Liver (tissue), 7 donors: ENCODE measurements at regions not wholly inside any gene's neighbourhood (a gene's known extent, or its start where the extent isn't known, plus 50 kb on each side); places are given as distances from the start of the nearest gene placed in this dataset.

Experiments used
- DNase-seq: peaks from one replicate; pipeline ENCODE4 v3.0.0-alpha.2; 2017; ENCODE audit warnings: low spot score
- H3K27ac ChIP-seq, 2 donors: one replicate each; pipeline ENCODE4 v1.7.0; 2013; ENCODE audit warnings: inconsistent platforms in 2 of 2, low read length in 2 of 2, control low read depth in 1 of 2, low read depth in 1 of 2, mild to moderate bottlenecking in 1 of 2
- H3K27me3 ChIP-seq, 4 donors: one replicate each; pipeline versions ENCODE4 v1.6.1 to v1.7.0; 2013; ENCODE audit warnings: low read length in 3 of 4, inconsistent platforms in 1 of 4, mild to moderate bottlenecking in 1 of 4, moderate library complexity in 1 of 4; ENCODE audit not compliant: control insufficient read depth in 4 of 4, insufficient read depth in 4 of 4
- H3K36me3 ChIP-seq, 4 donors: one replicate each; pipeline versions ENCODE4 v1.6.1 to v1.7.0; 2013; ENCODE audit warnings: low read length in 3 of 4, mild to moderate bottlenecking in 3 of 4, low read depth in 1 of 4, moderate library complexity in 1 of 4; ENCODE audit not compliant: control insufficient read depth in 4 of 4, insufficient read depth in 3 of 4
- H3K4me1 ChIP-seq, 4 donors: one replicate each; pipeline versions ENCODE4 v1.6.1 to v1.7.0; 2013; ENCODE audit warnings: low read length in 3 of 4, mild to moderate bottlenecking in 3 of 4, moderate library complexity in 1 of 4; ENCODE audit not compliant: control insufficient read depth in 4 of 4, insufficient read depth in 4 of 4
- H3K4me3 ChIP-seq, 3 donors: one replicate each; pipeline versions ENCODE4 v1.6.1 to v1.7.0; 2013; ENCODE audit warnings: low read length in 3 of 3, control low read depth in 1 of 3, low read depth in 1 of 3, mild to moderate bottlenecking in 1 of 3
- H3K9ac ChIP-seq, 2 donors: one replicate each; pipeline ENCODE4 v1.7.0; 2013; ENCODE audit warnings: low read length in 2 of 2, mild to moderate bottlenecking in 2 of 2, moderate library complexity in 2 of 2, control low read depth in 1 of 2, low read depth in 1 of 2
- H3K9me3 ChIP-seq, 4 donors: one replicate each; pipeline versions ENCODE4 v1.6.1 to v1.7.0; 2013; ENCODE audit warnings: low read length in 3 of 4; ENCODE audit not compliant: control insufficient read depth in 4 of 4
- EGR1 ChIP-seq, 2 donors: IDR thresholded peaks; 2 replicates each; pipeline ENCODE4 v1.6.1; 2016 to 2018; ENCODE audit warnings: antibody characterized with exemption in 2 of 2, low read depth in 2 of 2
- FOXA1 ChIP-seq: IDR thresholded peaks from 2 replicates; pipeline ENCODE4 v1.6.1; 2016; ENCODE audit warnings: antibody characterized with exemption
- GABPA ChIP-seq, 2 donors: IDR thresholded peaks in 1 of 2; conservative IDR thresholded peaks in 1 of 2; 2 replicates each; pipeline ENCODE4 v1.6.1; 2016; ENCODE audit warnings: antibody characterized with exemption in 2 of 2, mild to moderate bottlenecking in 1 of 2, moderate library complexity in 1 of 2
- HNF4A ChIP-seq, 2 donors: conservative IDR thresholded peaks; 2 replicates each; pipeline ENCODE4 v1.6.1; 2016; ENCODE audit warnings: antibody characterized with exemption in 2 of 2, mild to moderate bottlenecking in 2 of 2
- HNF4G ChIP-seq: IDR thresholded peaks from 2 replicates; pipeline ENCODE4 v1.6.1; 2016; ENCODE audit warnings: antibody characterized with exemption
- JUND ChIP-seq, 2 donors: IDR thresholded peaks; 2 replicates each; pipeline ENCODE4 v1.6.1; 2016; ENCODE audit warnings: antibody characterized with exemption in 2 of 2
- NR2F2 ChIP-seq: IDR thresholded peaks from 2 replicates; pipeline ENCODE4 v1.6.1; 2016; ENCODE audit warnings: antibody characterized with exemption
- RAD21 ChIP-seq, 2 donors: IDR thresholded peaks; 2 replicates each; pipeline ENCODE4 v1.6.1; 2016; ENCODE audit warnings: antibody characterized with exemption in 2 of 2, mild to moderate bottlenecking in 2 of 2
- SP1 ChIP-seq: IDR thresholded peaks from 2 replicates; pipeline ENCODE4 v1.6.1; 2018; ENCODE audit warnings: antibody characterized with exemption, mild to moderate bottlenecking
- TAF1 ChIP-seq: conservative IDR thresholded peaks from 2 replicates; pipeline ENCODE4 v1.6.1; 2016; ENCODE audit warnings: antibody characterized with exemption, mild to moderate bottlenecking
- WGBS: extraction: QIAGEN DNeasy Blood & Tissue Kit; methylation state at CpG from one replicate; pipeline ENCODE4 v1.1.7; 2013; 5-methylcytosine and 5-hydroxymethylcytosine counted together
- TF ChIP-seq, protein P1 (sequence below): IDR thresholded peaks from 2 replicates; pipeline ENCODE4 v1.6.1; 2016; ENCODE audit warnings: antibody characterized with exemption
- TF ChIP-seq, protein P2 (sequence below): IDR thresholded peaks from 2 replicates; pipeline ENCODE4 v1.6.1; 2016; ENCODE audit warnings: antibody characterized with exemption, mild to moderate bottlenecking
- TF ChIP-seq, protein P3 (sequence below): IDR thresholded peaks from 2 replicates; pipeline ENCODE4 v1.6.1; 2016; ENCODE audit warnings: antibody characterized with exemption
- TF ChIP-seq, protein P4 (sequence below): IDR thresholded peaks from 2 replicates; pipeline ENCODE4 v1.6.1; 2016; ENCODE audit warnings: antibody characterized with exemption
- donor health status: healthy.
- donor health status: healthy.
- donor health status: healthy.
- donor health status: healthy.

DNA sequence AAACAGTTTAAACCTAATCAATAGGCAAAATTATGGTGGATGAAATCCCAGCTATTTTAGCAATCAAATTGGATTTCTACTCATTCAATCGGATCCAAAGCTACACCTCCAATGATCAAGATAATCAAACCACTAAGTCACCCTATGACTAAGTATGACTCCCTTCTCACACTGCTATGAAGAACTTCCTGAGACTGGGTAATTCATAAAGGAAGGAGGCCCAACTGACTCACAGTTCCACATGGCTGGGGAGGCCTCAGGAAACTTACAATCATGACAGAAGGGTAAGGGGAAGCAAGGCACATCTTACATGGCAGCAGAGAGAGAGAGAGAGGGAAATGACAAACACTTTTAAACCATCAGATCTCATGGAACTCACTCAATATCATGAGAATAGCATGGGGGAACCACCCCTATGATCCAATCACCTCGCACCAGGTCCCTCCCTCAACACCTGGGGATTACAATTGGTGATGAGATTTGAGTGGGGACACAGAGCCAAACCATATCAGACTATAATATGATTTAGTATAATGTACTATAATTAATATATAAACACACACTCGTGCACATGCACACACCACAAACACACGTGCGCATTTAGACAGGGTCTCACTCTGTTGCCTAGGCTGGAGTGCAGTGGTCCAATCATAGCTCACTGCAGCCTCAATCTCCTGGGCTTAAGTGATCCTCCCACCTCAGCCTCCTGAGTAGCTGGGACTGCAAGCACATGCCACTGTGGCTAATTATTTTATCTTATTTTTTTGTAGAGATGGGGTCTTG lies 213.6 kb upstream of the FOXK1 start (continued):
- TF ChIP-seq, protein P1, sequence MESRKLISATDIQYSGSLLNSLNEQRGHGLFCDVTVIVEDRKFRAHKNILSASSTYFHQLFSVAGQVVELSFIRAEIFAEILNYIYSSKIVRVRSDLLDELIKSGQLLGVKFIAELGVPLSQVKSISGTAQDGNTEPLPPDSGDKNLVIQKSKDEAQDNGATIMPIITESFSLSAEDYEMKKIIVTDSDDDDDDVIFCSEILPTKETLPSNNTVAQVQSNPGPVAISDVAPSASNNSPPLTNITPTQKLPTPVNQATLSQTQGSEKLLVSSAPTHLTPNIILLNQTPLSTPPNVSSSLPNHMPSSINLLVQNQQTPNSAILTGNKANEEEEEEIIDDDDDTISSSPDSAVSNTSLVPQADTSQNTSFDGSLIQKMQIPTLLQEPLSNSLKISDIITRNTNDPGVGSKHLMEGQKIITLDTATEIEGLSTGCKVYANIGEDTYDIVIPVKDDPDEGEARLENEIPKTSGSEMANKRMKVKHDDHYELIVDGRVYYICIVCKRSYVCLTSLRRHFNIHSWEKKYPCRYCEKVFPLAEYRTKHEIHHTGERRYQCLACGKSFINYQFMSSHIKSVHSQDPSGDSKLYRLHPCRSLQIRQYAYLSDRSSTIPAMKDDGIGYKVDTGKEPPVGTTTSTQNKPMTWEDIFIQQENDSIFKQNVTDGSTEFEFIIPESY = no peak
- no peak for TF ChIP-seq GABPA (IDR thresholded peaks at IDR 0.05 in 1 of 2, conservative IDR thresholded peaks at IDR 0.05 in 1 of 2)
- TF ChIP-seq TAF1 = no peak
- TF ChIP-seq EGR1 (IDR thresholded peaks at IDR 0.05; ENCODE audit: low read depth in 2 of 2) = no peak

DNA sequence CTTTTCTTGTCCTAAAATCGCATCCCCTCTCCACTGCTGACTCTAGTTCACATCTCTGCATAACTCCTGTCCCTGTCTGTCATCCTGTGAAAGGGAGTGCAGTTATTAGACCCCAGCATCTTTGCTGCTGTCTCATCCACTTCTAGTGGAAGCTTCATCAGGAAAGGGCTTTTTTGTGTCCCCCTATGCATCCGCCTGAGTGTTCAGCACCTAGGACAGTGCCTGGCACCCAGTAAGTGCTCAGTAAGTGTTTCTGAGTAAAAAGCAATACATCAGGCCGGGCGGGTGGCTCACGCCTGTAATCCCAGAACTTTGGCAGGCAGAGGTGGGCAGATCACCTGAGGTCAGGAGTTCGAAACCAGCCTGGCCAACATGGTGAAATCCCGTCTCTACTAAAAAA lies 211.8 kb upstream of the FOXK1 start:
- no peaks in the 10 kb centered on the region for H3K4me1 ChIP-seq
- H3K9ac ChIP-seq = no peak overlapping the region
- WGBS = 62% methylated on average over 7 of the region's 7 CpGs
- H3K4me3 ChIP-seq = no peak overlapping the region
- no peak for DNase-seq
- no peak overlapping the region for H3K27ac ChIP-seq
- H3K36me3 ChIP-seq = no peaks in the 10 kb centered on the region
- TF ChIP-seq HNF4A (conservative IDR thresholded peaks at IDR 0.05) (no peak), EGR1 (IDR thresholded peaks at IDR 0.05; ENCODE audit: low read depth in 2 of 2) (no peak), NR2F2 (no peak)
- TF ChIP-seq, protein P2, sequence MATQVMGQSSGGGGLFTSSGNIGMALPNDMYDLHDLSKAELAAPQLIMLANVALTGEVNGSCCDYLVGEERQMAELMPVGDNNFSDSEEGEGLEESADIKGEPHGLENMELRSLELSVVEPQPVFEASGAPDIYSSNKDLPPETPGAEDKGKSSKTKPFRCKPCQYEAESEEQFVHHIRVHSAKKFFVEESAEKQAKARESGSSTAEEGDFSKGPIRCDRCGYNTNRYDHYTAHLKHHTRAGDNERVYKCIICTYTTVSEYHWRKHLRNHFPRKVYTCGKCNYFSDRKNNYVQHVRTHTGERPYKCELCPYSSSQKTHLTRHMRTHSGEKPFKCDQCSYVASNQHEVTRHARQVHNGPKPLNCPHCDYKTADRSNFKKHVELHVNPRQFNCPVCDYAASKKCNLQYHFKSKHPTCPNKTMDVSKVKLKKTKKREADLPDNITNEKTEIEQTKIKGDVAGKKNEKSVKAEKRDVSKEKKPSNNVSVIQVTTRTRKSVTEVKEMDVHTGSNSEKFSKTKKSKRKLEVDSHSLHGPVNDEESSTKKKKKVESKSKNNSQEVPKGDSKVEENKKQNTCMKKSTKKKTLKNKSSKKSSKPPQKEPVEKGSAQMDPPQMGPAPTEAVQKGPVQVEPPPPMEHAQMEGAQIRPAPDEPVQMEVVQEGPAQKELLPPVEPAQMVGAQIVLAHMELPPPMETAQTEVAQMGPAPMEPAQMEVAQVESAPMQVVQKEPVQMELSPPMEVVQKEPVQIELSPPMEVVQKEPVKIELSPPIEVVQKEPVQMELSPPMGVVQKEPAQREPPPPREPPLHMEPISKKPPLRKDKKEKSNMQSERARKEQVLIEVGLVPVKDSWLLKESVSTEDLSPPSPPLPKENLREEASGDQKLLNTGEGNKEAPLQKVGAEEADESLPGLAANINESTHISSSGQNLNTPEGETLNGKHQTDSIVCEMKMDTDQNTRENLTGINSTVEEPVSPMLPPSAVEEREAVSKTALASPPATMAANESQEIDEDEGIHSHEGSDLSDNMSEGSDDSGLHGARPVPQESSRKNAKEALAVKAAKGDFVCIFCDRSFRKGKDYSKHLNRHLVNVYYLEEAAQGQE = peak; percentile 87
- H3K9me3 ChIP-seq = peaks cover 0 to 3% (median 0%) of the 10 kb centered on the region in 4 donors
- no peaks in the 10 kb centered on the region for H3K27me3 ChIP-seq

DNA sequence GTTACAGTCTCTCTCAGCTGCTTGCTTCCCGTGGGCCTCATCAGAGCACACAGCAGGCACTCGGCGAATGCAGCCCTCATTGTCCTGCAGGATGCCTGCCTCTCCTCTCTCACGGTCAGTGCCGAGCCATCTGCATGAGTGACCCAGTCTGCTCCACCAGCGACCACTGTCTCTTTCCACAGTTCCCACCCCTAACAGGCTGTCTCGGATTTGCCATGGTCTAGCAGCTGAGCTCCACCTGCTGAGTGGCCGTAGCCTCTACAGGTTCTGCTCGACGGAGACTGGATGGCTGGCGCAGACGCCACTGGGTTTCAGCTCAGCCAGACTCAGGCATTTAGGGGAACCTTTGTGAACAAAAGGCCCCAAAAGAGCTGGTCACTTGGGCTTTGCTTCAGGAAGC lies 209.4 kb upstream of the FOXK1 start:
- WGBS = 53% methylated on average over 12 of the region's 12 CpGs
- no peaks in the 10 kb centered on the region for H3K36me3 ChIP-seq
- peaks cover 0 to 3% (median 0%) of the 10 kb centered on the region in 4 donors for H3K9me3 ChIP-seq
- H3K27ac ChIP-seq = no peak overlapping the region
- no peaks in the 10 kb centered on the region for H3K4me1 ChIP-seq
- no peak overlapping the region for H3K9ac ChIP-seq
- H3K4me3 ChIP-seq = no peak overlapping the region
- no peaks in the 10 kb centered on the region for H3K27me3 ChIP-seq
- TF ChIP-seq, protein P1 = no peak
- TF ChIP-seq, protein P3, sequence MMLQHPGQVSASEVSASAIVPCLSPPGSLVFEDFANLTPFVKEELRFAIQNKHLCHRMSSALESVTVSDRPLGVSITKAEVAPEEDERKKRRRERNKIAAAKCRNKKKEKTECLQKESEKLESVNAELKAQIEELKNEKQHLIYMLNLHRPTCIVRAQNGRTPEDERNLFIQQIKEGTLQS = no peak
- TF ChIP-seq HNF4A (conservative IDR thresholded peaks at IDR 0.05) = no peak
- no peak for TF ChIP-seq RAD21 (IDR thresholded peaks at IDR 0.05)
- TF ChIP-seq, protein P4, sequence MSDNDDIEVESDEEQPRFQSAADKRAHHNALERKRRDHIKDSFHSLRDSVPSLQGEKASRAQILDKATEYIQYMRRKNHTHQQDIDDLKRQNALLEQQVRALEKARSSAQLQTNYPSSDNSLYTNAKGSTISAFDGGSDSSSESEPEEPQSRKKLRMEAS = no peak
- TF ChIP-seq FOXA1 = no peak
- no peak for TF ChIP-seq GABPA (IDR thresholded peaks at IDR 0.05 in 1 of 2, conservative IDR thresholded peaks at IDR 0.05 in 1 of 2)
- TF ChIP-seq HNF4G = no peak
- TF ChIP-seq SP1 = no peak
- TF ChIP-seq JUND (IDR thresholded peaks at IDR 0.05) = no peak
- no peak for DNase-seq
